Neural cell (in vitro differentiated cells): ENCODE measurements at regions not wholly inside any gene's neighbourhood (a gene's known extent, or its start where the extent isn't known, plus 50 kb on each side); places are given as distances from the start of the nearest gene placed in this dataset.

Experiments used
- CTCF ChIP-seq: fragments of 450-650 bp; IDR thresholded peaks from 2 replicates; pipeline ENCODE4 v1.5.1; 2014; ENCODE audit warnings: antibody characterized with exemption, mild to moderate bottlenecking, moderate library complexity; ENCODE audit not compliant: poor library complexity, severe bottlenecking
- EP300 ChIP-seq: fragments of 450-650 bp; conservative IDR thresholded peaks from 2 replicates; pipeline ENCODE4 v1.6.1; 2014; ENCODE audit warnings: antibody characterized with exemption, mild to moderate bottlenecking, moderate library complexity; ENCODE audit not compliant: poor library complexity, severe bottlenecking
- RAD21 ChIP-seq: fragments of 450-650 bp; conservative IDR thresholded peaks from 2 replicates; pipeline ENCODE4 v1.6.1; 2014; ENCODE audit warnings: antibody characterized with exemption, mild to moderate bottlenecking, moderate library complexity
- REST ChIP-seq: IDR thresholded peaks from 2 replicates; pipeline ENCODE4 v1.6.1; 2012; ENCODE audit warnings: borderline replicate concordance
- TAF1 ChIP-seq: IDR thresholded peaks from 2 replicates; pipeline ENCODE4 v1.6.1; 2012; ENCODE audit warnings: low read depth

GRCh38 chr7:33825644-33826043, 79.7 kb upstream of the BMPER start:
- no peak for TF ChIP-seq RAD21
- no peak for TF ChIP-seq CTCF
- TF ChIP-seq REST, result no peak
- no peak for TF ChIP-seq EP300
- no peak for TF ChIP-seq TAF1
